ENCODE measurements at regions not wholly inside any gene's neighbourhood (a gene's known extent, or its start where the extent isn't known, plus 50 kb on each side); places are given as distances from the start of the nearest gene placed in this dataset.
"Not testable (repeated sequence)": the region's sequence is repeated elsewhere in the genome, so short reads cannot be mapped to it uniquely, and the experiment has no call there.

DNA sequence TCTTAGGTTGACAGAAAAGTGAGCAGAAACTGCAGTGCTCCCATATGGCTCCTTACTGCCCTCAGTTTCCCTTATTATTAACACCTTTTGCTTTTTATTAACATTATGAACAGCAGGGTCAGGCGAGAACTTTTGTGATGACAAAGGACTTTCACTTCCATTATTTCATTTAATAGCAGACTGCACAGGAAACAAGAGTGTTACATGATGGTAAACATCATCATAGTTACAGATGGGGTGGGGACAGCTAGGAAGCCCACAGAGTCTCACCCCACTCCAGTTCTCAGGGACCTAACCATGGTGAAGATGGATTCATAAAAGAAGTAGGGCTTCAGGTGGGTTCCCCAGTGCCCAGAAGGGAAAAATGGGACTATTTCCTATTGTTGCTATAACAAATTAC, 110.1 kb upstream of the PELI2 start:
- in situ Hi-C loops (cut with HindIII; ENCODE audit: low sequenced_read_pairs), result no loop called here

DNA sequence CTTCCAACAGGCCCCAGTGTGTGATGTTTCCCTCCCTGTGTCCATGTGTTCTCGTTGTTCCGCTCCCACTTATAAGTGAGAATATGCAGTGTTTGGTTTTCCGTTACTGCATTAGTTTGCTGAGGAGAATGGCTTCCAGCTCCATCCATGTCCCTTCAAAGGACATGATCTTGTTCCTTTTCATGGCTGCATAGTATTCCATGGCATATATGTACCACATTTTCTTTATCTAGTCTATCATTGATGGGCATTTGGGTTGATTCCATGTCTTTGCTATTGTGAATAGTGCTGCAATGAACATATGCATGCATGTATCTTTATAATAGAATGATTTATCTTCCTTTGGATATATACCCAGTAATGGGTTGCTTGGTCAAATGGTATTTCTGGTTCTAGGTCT, 109.5 kb upstream of the PELI2 start:
- in situ Hi-C loops (cut with HindIII; ENCODE audit: low sequenced_read_pairs), result not testable (repeated sequence)

GRCh38 chr14:56023661-56024081, 94.5 kb upstream of the PELI2 start:
- in situ Hi-C loops (cut with HindIII; ENCODE audit: low sequenced_read_pairs), result no loop called here

DNA sequence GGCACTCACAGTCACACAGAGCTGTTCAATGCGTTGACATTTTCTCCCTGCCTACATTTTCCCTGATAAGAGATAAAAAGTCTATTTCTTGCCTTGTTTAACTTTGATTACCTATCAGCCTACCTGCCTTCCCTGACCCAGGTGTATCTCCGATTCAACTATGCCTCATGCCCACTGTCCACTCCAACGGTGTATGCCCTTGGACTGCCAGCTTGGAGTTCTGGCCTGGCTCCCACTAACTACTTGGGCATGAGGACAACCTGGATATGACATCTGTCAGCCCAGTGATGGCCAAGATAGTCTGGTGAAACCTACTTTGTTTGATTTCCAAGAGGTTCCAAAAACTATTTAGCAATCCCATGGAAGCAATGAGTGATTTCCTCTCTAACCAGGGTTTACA, 93.0 kb upstream of the PELI2 start:
- in situ Hi-C loops (cut with HindIII; ENCODE audit: low sequenced_read_pairs), result no loop called here

DNA sequence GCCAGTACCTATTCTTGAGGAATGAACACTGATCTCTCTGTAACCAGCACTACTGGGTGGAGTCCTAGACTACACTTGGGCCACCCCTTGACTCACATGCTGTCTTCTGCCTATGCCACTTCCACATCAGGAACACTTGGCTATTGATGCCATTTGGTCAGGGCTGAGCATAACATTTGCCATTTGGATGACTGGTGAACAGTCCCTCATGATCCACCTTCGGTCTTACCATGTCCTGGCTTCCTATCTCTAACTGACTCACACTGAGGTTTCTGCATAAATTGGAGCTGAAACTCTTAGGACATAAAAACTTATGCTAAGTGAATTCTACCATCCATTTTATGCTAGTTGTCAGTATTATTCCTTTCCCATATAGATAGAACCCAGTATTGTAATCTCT, 91.7 kb upstream of the PELI2 start:
- in situ Hi-C loops (cut with HindIII; ENCODE audit: low sequenced_read_pairs), result no loop called here

- in situ Hi-C loops (cut with HindIII; ENCODE audit: low sequenced_read_pairs), result no loop called here
Measured at GRCh38 chr14:56027421-56027820, 90.8 kb upstream of the PELI2 start.

GRCh38 chr14:56027916-56028712, 90.1 kb upstream of the PELI2 start:
- in situ Hi-C loops (cut with HindIII; ENCODE audit: low sequenced_read_pairs), result no loop called here

GRCh38 chr14:56036353-56036752, 81.9 kb upstream of the PELI2 start:
- in situ Hi-C loops (cut with HindIII; ENCODE audit: low sequenced_read_pairs), result no loop called here

- in situ Hi-C loops (cut with HindIII; ENCODE audit: low sequenced_read_pairs), result no loop called here
Measured at GRCh38 chr14:56040121-56040520, 78.1 kb upstream of the PELI2 start.

- in situ Hi-C loops (cut with HindIII; ENCODE audit: low sequenced_read_pairs), result no loop called here
Measured at GRCh38 chr14:56044196-56044595, 74.0 kb upstream of the PELI2 start.

- in situ Hi-C loops (cut with HindIII; ENCODE audit: low sequenced_read_pairs), result no loop called here
Measured at GRCh38 chr14:56046546-56046945, 71.7 kb upstream of the PELI2 start.

- in situ Hi-C loops (cut with HindIII; ENCODE audit: low sequenced_read_pairs), result no loop called here
Measured at GRCh38 chr14:56046996-56047395, 71.2 kb upstream of the PELI2 start.

GRCh38 chr14:56049536-56049935, 68.7 kb upstream of the PELI2 start:
- in situ Hi-C loops (cut with HindIII; ENCODE audit: low sequenced_read_pairs), result no loop called here

DNA sequence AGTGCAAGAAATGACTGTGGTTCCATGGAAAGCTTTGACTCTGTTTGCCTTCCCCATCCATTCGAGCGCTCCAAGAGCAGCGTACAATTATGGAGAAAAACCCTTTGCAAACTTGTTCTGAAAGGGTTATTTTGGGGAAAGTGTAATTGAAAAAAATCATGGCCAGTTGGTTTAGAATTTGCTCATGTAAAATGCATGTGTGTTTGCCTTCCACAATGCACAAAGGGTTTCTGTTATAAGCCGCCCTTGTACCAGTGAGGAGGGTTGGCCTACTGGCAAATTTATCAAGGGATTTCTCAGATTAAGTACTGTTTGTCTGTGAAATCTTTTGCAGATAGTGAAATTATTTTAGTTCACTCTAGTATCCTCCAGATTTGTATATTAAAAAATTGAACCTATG, 62.7 kb upstream of the PELI2 start:
- in situ Hi-C loops (cut with HindIII; ENCODE audit: low sequenced_read_pairs), result no loop called here

DNA sequence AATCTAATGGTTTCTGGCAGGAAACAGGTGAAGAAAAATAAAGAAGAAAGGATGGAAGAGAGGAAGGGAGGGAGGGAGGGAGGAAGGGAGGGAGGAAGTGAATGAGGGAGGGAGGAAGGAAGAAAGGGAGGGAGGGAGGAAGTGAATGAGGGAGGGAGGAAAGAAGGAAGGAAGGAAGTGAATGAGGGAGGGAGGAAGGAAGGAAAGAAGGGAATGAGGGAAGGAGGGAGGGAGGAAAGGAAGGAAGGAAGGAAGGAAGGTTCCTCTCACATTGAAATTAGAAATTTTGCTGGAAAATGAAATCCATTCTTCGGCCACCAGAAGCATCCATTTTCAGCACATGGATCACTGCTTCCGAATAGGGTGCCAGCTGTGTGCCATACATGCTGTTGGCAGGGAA, 62.2 kb upstream of the PELI2 start:
- in situ Hi-C loops (cut with HindIII; ENCODE audit: low sequenced_read_pairs), result no loop called here

GRCh38 chr14:56057071-56057741, 61.0 kb upstream of the PELI2 start:
- in situ Hi-C loops (cut with HindIII; ENCODE audit: low sequenced_read_pairs), result no loop called here

DNA sequence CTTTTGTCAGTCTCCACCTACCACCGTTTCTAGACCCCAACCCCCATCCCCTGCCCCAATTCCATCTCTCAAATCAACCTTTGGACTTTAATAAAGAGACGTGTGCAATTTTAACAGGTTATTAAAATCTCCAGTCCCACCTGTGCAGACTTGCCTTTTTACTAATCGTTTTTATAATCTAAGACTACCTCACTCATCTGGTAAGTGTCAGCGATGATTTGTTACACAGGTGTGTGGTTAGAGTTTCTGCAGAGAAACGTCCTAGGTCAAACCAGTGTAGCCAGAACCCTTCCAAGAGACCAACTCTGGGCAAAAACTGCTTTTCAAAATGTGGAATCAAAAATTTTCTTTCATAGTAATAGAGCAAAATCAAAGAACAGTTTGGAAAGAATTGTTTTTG, 60.4 kb upstream of the PELI2 start:
- in situ Hi-C loops (cut with HindIII; ENCODE audit: low sequenced_read_pairs), result no loop called here

DNA sequence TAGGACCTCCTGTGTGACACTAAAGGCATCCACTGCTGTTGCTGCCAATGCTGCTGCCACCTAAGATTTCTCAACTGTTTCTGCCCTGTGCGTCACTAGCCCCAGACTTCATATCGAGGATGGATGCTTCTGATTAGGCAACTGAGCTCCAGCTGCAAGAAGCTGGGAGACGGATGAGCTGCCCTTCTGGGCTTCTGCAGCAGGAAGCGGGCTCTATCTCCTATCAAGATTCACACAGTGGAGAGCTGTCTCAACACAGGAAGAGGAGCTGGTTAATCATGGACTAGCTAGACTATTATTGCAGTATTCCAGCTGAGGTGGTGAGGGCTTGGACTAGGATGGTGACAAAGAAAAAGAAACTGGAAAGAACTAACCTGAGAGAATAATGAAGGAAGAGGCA, 59.2 kb upstream of the PELI2 start:
- in situ Hi-C loops (cut with HindIII; ENCODE audit: low sequenced_read_pairs), result no loop called here

DNA sequence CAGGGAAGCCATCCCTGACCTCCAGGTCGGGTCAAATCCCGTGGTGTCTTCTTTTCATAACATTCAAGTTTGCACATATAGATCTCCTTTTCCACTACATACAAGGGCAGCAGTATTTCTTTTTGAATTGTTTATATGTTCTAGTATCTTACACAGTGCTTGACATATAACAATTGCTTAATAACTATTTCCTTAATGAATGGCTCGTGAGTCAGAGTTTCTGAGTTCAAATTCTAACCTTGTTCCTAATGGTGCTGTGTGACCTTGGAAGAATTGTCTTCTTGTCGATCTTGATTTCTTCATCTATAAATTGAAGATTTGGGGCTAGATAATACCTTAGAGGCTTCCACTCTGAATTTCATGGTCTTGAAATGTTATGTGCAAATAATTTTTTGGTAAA, 57.2 kb upstream of the PELI2 start:
- in situ Hi-C loops (cut with HindIII; ENCODE audit: low sequenced_read_pairs), result no loop called here

GRCh38 chr14:56063131-56063530, 55.1 kb upstream of the PELI2 start:
- in situ Hi-C loops (cut with HindIII; ENCODE audit: low sequenced_read_pairs), result no loop called here

- in situ Hi-C loops (cut with HindIII; ENCODE audit: low sequenced_read_pairs), result no loop called here
Measured at GRCh38 chr14:56064513-56064912, 53.7 kb upstream of the PELI2 start.

DNA sequence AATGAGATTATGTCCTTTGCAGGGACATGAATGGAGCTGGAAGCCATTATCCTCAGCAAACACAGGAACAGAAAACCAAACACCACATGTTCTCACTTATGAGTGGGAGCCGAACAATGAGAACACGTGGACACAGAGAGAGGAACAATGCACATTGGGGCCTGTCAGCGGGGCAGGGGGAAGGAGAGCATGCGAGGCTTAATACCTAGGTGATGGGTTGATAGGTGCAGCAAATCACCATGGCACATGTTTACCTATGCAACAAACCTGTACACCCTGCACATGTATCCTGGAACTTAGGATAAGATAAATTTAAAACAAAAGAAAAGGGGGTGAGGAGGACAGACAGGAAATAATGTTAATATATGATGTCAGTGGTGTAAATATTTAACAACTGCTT, 53.0 kb upstream of the PELI2 start:
- in situ Hi-C loops (cut with HindIII; ENCODE audit: low sequenced_read_pairs), result not testable (repeated sequence)

Data from endothelial cell of hepatic sinusoid (primary cell).